ENCODE measurements at regions not wholly inside any gene's neighbourhood (a gene's known extent, or its start where the extent isn't known, plus 50 kb on each side); places are given as distances from the start of the nearest gene placed in this dataset.

- DNase-seq: no peak
Observed at GRCh38 chr3:94873751-94874150, 810.9 kb downstream of the NSUN3 start.

DNA sequence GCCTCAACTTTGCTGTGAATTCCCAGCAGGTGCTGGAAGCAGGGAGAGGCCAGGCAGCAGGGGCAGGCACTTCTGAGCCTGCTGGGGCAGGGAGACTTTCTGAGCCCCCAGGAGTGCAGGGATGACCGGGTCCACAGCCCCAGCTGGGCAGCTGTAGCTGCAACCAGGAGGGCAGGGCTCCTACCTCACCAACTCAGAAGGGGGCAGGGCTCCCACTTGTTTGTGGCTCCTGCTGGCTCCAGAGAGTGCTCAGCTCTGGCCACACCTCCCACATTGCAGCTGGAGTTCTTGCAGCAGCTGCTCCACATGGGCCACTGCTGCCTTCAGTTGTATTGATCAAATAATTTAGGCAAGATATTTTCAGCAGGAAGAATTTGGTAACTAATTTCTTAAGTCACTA lies 812.3 kb downstream of the NSUN3 start:
- no peak for DNase-seq

GRCh38 chr3:94887065-94887464 lies 824.2 kb downstream of the NSUN3 start:
- DNase-seq: no peak

- no peak for DNase-seq
Observed at GRCh38 chr3:94896994-94897393, 834.1 kb downstream of the NSUN3 start.

- DNase-seq: no peak
Observed at GRCh38 chr3:94904156-94904674, 841.4 kb downstream of the NSUN3 start.

GRCh38 chr3:94909726-94910125 lies 846.9 kb downstream of the NSUN3 start:
- DNase-seq: no peak

- no peak for DNase-seq
Observed at GRCh38 chr3:94912656-94913055, 849.8 kb downstream of the NSUN3 start.

DNA sequence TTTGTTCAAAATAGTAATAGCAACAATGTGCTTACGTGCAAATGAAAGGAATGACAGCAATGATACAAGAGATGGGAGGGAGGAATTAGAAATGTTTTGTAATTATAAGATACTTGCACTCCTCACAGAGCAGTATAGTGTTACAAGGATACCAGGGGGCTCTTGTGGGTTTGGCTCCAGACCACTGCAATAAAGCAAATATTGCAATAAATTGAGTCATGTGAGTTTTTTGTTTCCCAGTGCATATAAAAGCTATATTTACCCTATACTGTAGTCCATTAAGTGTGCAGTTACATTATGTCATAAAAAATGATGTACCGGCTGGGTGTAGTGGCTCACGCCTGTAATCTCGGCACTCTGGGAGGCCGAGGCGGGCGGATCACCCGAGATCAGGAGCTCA lies 864.3 kb downstream of the NSUN3 start:
- DNase-seq: no peak

DNA sequence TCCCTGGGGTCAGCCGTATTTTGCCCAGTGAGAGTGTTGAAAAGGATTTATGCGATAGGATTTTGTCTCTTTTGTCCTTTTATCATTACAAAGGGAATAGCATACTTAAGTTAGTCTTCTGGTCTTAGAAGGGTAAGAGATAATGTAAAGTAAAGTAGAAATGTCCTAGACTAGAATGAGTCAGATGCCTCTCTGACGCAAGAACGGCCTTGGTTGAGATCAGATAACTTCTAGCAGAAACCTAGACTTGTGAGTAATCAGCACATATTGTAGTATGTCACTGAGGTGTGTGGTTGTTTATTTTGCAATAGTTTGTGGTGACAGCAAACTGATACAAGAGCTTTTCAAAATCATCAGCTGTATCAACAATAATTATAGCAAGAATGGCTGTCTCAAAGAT lies 866.1 kb downstream of the NSUN3 start:
- no peak for DNase-seq

- no peak for DNase-seq
Observed at GRCh38 chr3:94935738-94936580, 873.1 kb downstream of the NSUN3 start.

DNA sequence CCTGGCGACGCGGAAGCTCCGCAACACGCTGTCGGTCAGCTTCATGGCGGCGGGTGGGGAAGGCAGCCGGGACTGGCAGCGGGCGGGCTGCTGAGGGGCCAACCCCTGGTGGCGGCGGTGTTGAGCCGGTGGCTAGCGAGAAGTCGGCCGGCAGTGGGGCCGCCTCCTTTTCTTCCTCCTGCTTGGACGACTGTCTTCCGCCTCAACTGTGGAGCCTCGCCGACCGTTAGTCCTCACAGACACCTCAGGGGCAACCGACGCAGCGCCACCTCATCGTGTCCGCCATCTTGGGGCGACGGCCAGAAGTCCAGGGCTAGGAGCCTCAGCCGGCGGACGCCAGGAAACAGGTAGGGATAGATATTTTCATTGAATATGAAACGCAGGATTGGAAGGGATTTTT lies 875.1 kb downstream of the NSUN3 start:
- no peak for DNase-seq

DNA sequence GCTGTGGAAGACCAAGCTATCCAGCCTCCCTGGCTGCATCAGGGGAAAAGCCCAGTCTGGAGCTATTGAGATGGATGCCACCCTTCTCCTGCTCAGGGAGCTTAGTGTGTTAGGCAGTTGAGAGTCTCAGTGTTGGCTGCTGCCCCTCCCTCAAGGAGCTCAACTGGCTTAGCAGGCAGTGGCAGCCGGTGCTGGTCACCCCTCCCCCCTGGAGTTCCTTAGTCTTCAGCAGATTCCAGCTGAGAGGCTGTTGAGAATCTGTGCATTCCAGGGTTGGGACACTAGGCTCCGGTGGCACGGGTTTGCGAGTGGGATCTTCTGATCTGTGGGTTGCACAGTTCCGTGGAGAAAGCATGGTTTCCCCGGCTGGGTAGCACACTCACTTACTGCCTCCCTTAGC lies 883.8 kb downstream of the NSUN3 start:
- no peak for DNase-seq

- no peak for DNase-seq
Observed at GRCh38 chr3:94961423-94962100, 898.7 kb downstream of the NSUN3 start.

- no peak for DNase-seq
Observed at GRCh38 chr3:94965867-94966475, 903.1 kb downstream of the NSUN3 start.

- DNase-seq: no peak
Observed at GRCh38 chr3:94967196-94967595, 904.3 kb downstream of the NSUN3 start.

- no peak for DNase-seq
Observed at GRCh38 chr3:94968519-94968918, 905.7 kb downstream of the NSUN3 start.

GRCh38 chr3:94972066-94972465 lies 909.2 kb downstream of the NSUN3 start:
- no peak for DNase-seq

DNA sequence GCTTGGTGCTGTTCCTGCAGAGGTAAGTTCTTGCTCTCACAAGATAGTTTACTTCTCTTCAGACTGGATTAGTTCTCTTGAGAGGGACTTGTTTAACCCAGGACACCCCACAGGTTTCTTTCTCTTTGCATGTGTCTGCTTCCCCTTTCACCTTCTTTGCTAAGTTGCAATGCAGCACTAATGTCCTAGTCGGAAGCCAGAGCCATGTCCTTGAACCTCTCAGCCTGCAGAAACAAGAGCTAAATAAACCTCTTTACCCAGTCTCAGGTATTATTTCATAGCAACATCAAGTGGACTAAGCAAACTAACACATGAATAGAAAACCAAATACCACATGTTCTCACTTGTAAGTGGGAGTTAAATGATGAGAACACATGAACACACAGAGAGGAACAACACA lies 915.2 kb downstream of the NSUN3 start:
- DNase-seq: no peak

DNA sequence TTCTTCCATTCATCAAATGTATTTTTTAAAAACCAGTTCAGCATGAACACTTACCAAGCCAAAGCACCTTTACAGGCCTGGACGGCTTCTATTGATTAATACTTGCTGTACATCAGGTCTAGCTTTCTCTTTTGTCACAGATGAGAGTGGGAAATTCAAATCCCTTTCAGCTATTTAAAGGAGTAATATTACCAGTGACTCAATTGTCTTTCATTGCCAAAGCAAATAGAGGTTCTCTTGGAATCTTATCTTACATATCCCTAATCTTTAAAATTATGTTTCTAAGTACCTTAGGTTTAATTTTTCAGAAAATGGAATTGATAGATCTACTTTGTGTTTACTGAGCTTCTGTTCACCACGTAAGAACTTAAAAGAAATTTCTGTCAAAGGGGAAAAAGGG lies 922.9 kb downstream of the NSUN3 start:
- DNase-seq: no peak

DNA sequence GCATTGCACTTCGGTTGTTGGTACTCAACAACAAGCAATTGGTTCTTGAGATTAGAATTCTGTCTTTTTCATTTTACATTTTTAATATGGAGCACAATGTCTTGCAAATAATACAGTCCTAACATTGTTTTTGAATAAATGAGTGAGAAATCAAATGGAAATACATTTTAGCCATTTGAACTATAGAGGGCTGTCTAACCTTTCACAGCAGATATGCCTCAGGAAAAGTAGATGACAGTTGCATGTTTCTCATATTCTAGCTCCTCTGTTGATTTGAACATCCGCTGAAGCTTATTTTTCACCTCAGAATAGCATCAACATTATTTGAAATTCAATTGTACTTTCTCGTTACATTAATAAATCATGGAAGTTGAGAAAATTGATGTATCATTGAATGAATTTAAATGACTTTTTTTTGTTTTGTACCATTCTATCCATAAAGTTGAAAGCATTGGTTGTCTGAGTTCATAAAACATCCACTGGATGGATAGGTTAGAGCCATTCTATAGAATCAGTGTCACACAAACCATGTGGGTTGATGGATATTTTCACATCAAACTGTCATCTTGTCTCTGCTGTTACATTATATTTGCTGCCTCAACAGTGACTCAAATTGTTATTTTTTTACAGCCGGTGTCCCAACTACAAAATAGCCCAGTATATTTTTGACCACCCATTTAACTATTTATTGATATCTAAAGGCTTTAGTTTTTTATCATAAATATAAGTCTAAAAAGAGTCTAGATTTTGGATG lies 928.3 kb downstream of the NSUN3 start:
- DNase-seq: no peak

- no peak for DNase-seq
Observed at GRCh38 chr3:94996743-94997142, 933.9 kb downstream of the NSUN3 start.

GRCh38 chr3:95002438-95003046 lies 939.7 kb downstream of the NSUN3 start:
- no peak for DNase-seq

Data from occipital lobe (tissue), 1 donor.